Adrenal gland (tissue), 5 donors: ENCODE measurements at regions not wholly inside any gene's neighbourhood (a gene's known extent, or its start where the extent isn't known, plus 50 kb on each side); places are given as distances from the start of the nearest gene placed in this dataset.

ENCODE experiments used
- CTCF ChIP-seq, 6 experiments: fragments of 450-650 bp in 4 of 6; fragments of 200-600 bp in 2 of 6; sonication (generic) in 1 of 6; IDR thresholded peaks; 1 replicate in 5 of 6; 2 replicates in 1 of 6; pipeline versions ENCODE4 v1.5.1 to v1.8.0; 2016 to 2021; ENCODE audit warnings: antibody characterized with exemption in 6 of 6, mild to moderate bottlenecking in 2 of 6, moderate library complexity in 1 of 6
- POLR2A ChIP-seq, 2 donors: fragments of 450-650 bp; IDR thresholded peaks; one replicate each; pipeline ENCODE4 v1.6.1; 2017; ENCODE audit warnings: antibody characterized with exemption in 2 of 2, mild to moderate bottlenecking in 2 of 2, moderate library complexity in 1 of 2
- donor health status: DM: no; HTN: no; CAD: no.

GRCh38 chr2:70368545-70368944 is 66.7 kb upstream of the FAM136A start:
- TF ChIP-seq CTCF (IDR thresholded peaks at IDR 0.05) (no peak), POLR2A (IDR thresholded peaks at IDR 0.05) (no peak)
